ENCODE measurements at regions not wholly inside any gene's neighbourhood (a gene's known extent, or its start where the extent isn't known, plus 50 kb on each side); places are given as distances from the start of the nearest gene placed in this dataset.

- H4K20me1 ChIP-seq (ENCODE audit: low read depth, low read length), result no peaks in the 10 kb centered on the region
- no peak overlapping the region for H2AFZ ChIP-seq (ENCODE audit: low read depth, low read length, severe bottlenecking)
- no peak overlapping the region for H3K4me3 ChIP-seq (ENCODE audit: insufficient read depth, low read length, poor library complexity, severe bottlenecking)
- no peaks in the 10 kb centered on the region for H3K27me3 ChIP-seq (ENCODE audit: low read length)
- no peak overlapping the region for H3K9ac ChIP-seq (ENCODE audit: low read length)
- no peaks in the 10 kb centered on the region for H3K79me2 ChIP-seq (ENCODE audit: insufficient read depth, low read length)
- H3K27ac ChIP-seq (ENCODE audit: low read depth, low read length), result no peak overlapping the region
- no peak for TF ChIP-seq CTCF (IDR thresholded peaks at IDR 0.05; ENCODE audit: insufficient read depth, low read length, poor library complexity, severe bottlenecking)
- TF ChIP-seq EZH2phosphoT487 (conservative IDR thresholded peaks at IDR 0.05; ENCODE audit: low read length), result no peak
- H3K4me2 ChIP-seq (ENCODE audit: low read depth, low read length, poor library complexity, severe bottlenecking), result no peak overlapping the region
- no peaks in the 10 kb centered on the region for H3K9me2 ChIP-seq (replicated peaks; ENCODE audit: insufficient read depth, low read length)
- no peaks in the 10 kb centered on the region for H3F3A ChIP-seq (ENCODE audit: insufficient read depth)
- no peaks in the 10 kb centered on the region for H3K36me3 ChIP-seq (ENCODE audit: low read length)
- H3K9me3 ChIP-seq (ENCODE audit: insufficient read depth, low read length), result no peaks in the 10 kb centered on the region
Measured at GRCh38 chr5:167894631-167895472, 396.6 kb upstream of the WWC1 start.

- Histone ChIP-seq H3K79me2 (ENCODE audit: insufficient read depth, low read length) (no peaks in the 10 kb centered on the region), H2AFZ (ENCODE audit: low read depth, low read length, severe bottlenecking) (no peak overlapping the region), H3K27ac (ENCODE audit: low read depth, low read length) (no peak overlapping the region), H3K9me2 (replicated peaks; ENCODE audit: insufficient read depth, low read length) (no peaks in the 10 kb centered on the region), H4K20me1 (ENCODE audit: low read depth, low read length) (no peaks in the 10 kb centered on the region), H3K36me3 (ENCODE audit: low read length) (no peaks in the 10 kb centered on the region), H3K4me3 (ENCODE audit: insufficient read depth, low read length, poor library complexity, severe bottlenecking) (no peak overlapping the region), H3K27me3 (ENCODE audit: low read length) (no peaks in the 10 kb centered on the region), H3K4me2 (ENCODE audit: low read depth, low read length, poor library complexity, severe bottlenecking) (no peak overlapping the region), H3K9me3 (ENCODE audit: insufficient read depth, low read length) (no peaks in the 10 kb centered on the region), H3F3A (ENCODE audit: insufficient read depth) (no peaks in the 10 kb centered on the region), H3K9ac (ENCODE audit: low read length) (no peak overlapping the region)
- TF ChIP-seq CTCF (IDR thresholded peaks at IDR 0.05; ENCODE audit: insufficient read depth, low read length, poor library complexity, severe bottlenecking) (no peak), EZH2phosphoT487 (conservative IDR thresholded peaks at IDR 0.05; ENCODE audit: low read length) (no peak)
Measured at GRCh38 chr5:167895899-167896659, 395.4 kb upstream of the WWC1 start.

GRCh38 chr5:167896814-167897213 is 394.6 kb upstream of the WWC1 start:
- H3F3A ChIP-seq (ENCODE audit: insufficient read depth), result no peaks in the 10 kb centered on the region
- H3K79me2 ChIP-seq (ENCODE audit: insufficient read depth, low read length), result no peaks in the 10 kb centered on the region
- no peak overlapping the region for H2AFZ ChIP-seq (ENCODE audit: low read depth, low read length, severe bottlenecking)
- H4K20me1 ChIP-seq (ENCODE audit: low read depth, low read length), result no peaks in the 10 kb centered on the region
- H3K9me3 ChIP-seq (ENCODE audit: insufficient read depth, low read length), result no peaks in the 10 kb centered on the region
- no peak overlapping the region for H3K4me2 ChIP-seq (ENCODE audit: low read depth, low read length, poor library complexity, severe bottlenecking)
- no peak for TF ChIP-seq EZH2phosphoT487 (conservative IDR thresholded peaks at IDR 0.05; ENCODE audit: low read length)
- no peak for TF ChIP-seq CTCF (IDR thresholded peaks at IDR 0.05; ENCODE audit: insufficient read depth, low read length, poor library complexity, severe bottlenecking)
- no peak overlapping the region for H3K9ac ChIP-seq (ENCODE audit: low read length)
- H3K36me3 ChIP-seq (ENCODE audit: low read length), result no peaks in the 10 kb centered on the region
- H3K4me3 ChIP-seq (ENCODE audit: insufficient read depth, low read length, poor library complexity, severe bottlenecking), result no peak overlapping the region
- no peaks in the 10 kb centered on the region for H3K27me3 ChIP-seq (ENCODE audit: low read length)
- no peak overlapping the region for H3K27ac ChIP-seq (ENCODE audit: low read depth, low read length)
- no peaks in the 10 kb centered on the region for H3K9me2 ChIP-seq (replicated peaks; ENCODE audit: insufficient read depth, low read length)

Data from SU-DHL-6 (cell line).